ENCODE measurements at regions not wholly inside any gene's neighbourhood (a gene's known extent, or its start where the extent isn't known, plus 50 kb on each side); places are given as distances from the start of the nearest gene placed in this dataset.

DNA sequence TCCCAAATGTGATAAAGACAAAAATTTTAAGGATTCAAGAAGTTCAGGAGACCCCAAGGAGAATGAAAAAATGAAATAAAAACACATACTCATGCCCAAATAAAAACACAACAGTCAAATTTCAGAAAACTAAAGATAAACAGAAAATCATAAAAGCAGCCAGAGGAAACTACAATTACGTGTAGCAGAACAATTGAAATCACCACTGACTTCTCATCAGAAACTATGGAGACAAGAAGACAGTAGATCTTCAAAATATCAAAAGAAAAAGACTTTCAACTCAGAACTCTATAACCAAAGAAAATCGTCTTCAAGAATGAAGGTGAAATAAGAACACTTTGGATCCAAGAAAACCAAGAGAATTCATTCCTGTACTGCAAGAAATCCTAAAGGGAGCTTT lies 54.9 kb downstream of the DIO3 start:
- peaks cover 0 to 35% (median 21%) of the 10 kb centered on the region in 7 donors for H3K27me3 ChIP-seq
- peaks cover 0 to 7% (median 0%) of the 10 kb centered on the region in 11 donors for H3K9me3 ChIP-seq
- WGBS, 2 donors = 77 to 86% methylated on average over 2 of the region's 2 CpGs
- H3K4me3 ChIP-seq = no peak overlapping the region
- no peaks in the 10 kb centered on the region for H3K36me3 ChIP-seq
- intact Hi-C loops (cut with DNase I) = no loop called here
- no peaks in the 10 kb centered on the region for H3K4me1 ChIP-seq
- ATAC-seq = no peak
- TF ChIP-seq, protein P1, sequence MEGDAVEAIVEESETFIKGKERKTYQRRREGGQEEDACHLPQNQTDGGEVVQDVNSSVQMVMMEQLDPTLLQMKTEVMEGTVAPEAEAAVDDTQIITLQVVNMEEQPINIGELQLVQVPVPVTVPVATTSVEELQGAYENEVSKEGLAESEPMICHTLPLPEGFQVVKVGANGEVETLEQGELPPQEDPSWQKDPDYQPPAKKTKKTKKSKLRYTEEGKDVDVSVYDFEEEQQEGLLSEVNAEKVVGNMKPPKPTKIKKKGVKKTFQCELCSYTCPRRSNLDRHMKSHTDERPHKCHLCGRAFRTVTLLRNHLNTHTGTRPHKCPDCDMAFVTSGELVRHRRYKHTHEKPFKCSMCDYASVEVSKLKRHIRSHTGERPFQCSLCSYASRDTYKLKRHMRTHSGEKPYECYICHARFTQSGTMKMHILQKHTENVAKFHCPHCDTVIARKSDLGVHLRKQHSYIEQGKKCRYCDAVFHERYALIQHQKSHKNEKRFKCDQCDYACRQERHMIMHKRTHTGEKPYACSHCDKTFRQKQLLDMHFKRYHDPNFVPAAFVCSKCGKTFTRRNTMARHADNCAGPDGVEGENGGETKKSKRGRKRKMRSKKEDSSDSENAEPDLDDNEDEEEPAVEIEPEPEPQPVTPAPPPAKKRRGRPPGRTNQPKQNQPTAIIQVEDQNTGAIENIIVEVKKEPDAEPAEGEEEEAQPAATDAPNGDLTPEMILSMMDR (IDR thresholded peaks at IDR 0.05) = no peak
- DNase-seq = no peak
- no peak overlapping the region for H3K27ac ChIP-seq

DNA sequence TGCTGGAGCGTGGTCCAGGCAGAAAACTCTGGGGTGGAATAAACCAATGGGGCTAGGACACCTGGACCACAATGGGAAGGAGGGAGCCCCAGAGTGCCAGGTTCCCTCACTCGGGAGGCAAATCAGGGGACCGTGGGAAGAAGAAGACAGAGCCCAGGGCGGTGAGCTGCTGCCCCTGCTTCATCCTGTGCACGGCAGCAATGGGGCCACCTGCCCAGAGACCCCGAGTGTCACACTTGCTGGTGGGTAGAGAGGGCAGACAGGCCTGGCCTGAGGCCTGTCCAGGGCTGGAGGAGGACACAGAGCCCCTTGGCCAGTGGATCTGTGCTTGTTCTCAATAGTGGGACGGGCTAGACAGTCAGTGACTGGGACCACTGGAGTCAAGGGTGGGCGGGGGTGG lies 58.2 kb downstream of the DIO3 start:
- Histone ChIP-seq H3K9me3 (peaks cover 0 to 7% (median 0%) of the 10 kb centered on the region in 11 donors), H3K4me1 (no peaks in the 10 kb centered on the region), H3K36me3 (no peaks in the 10 kb centered on the region), H3K4me3 (no peak overlapping the region), H3K27ac (no peak overlapping the region), H3K27me3 (peaks cover 0 to 11% (median 0%) of the 10 kb centered on the region in 7 donors)
- TF ChIP-seq, protein P1 (IDR thresholded peaks at IDR 0.05) = no peak
- peak in 1 of 8 donors; percentile 50 for ATAC-seq
- 90 to 94% methylated on average over 8 of the region's 8 CpGs for WGBS, 2 donors
- no peak for DNase-seq
- intact Hi-C loops (cut with DNase I) = no loop called here

DNA sequence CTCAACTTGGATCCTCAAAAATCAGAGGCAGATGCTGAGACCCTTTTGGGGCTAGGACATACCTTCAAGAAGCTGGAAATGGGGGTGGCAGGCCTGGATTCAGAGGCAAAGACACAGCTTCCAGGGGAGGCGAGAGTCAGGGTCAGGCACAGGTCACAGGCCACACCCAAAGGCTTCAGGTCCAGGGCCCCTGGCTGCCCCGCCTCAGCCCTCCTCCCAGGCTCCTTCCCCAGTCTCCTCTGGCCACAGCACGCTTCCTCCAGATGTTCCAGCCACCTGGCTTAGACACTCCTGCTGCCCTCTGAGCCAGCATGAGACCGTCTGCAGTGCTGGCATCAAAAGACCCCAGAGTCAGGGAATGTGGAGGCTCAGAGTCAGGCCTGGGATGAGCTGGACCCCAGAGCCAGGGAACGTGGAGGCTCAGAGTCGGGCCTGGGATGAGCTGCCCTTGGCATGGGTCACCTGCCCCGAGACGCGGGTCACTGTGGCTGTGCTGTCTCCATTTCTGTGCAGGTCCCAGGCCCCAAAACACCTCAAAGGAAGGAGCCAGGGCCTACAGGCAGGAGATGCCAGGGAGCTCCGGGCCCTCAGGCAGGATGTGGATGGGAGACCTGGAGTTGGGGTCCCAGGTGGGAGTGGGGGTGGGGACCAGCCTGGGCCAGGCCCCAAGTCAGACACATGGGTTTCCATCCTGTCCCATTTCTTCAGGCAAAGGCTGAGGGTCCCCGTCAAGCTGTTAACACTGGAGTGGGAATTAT lies 58.9 kb downstream of the DIO3 start:
- H3K27me3 ChIP-seq = peaks cover 0 to 11% (median 0%) of the 10 kb centered on the region in 7 donors
- intact Hi-C loops (cut with DNase I) = loop anchor here in 5 of 10 donors (10.0 kb wide), 4 partner anchors 765 to 1235 kb away; no protein-coding TSS in a partner anchor
- no peak for ATAC-seq
- no peak for DNase-seq
- H3K4me1 ChIP-seq = no peaks in the 10 kb centered on the region
- WGBS, 2 donors = 86 to 90% methylated on average over 11 of the region's 11 CpGs
- TF ChIP-seq, protein P1 (IDR thresholded peaks at IDR 0.05) = no peak
- no peak overlapping the region for H3K27ac ChIP-seq
- H3K9me3 ChIP-seq = peaks cover 0 to 7% (median 0%) of the 10 kb centered on the region in 11 donors
- H3K4me3 ChIP-seq = no peak overlapping the region
- H3K36me3 ChIP-seq = no peaks in the 10 kb centered on the region

DNA sequence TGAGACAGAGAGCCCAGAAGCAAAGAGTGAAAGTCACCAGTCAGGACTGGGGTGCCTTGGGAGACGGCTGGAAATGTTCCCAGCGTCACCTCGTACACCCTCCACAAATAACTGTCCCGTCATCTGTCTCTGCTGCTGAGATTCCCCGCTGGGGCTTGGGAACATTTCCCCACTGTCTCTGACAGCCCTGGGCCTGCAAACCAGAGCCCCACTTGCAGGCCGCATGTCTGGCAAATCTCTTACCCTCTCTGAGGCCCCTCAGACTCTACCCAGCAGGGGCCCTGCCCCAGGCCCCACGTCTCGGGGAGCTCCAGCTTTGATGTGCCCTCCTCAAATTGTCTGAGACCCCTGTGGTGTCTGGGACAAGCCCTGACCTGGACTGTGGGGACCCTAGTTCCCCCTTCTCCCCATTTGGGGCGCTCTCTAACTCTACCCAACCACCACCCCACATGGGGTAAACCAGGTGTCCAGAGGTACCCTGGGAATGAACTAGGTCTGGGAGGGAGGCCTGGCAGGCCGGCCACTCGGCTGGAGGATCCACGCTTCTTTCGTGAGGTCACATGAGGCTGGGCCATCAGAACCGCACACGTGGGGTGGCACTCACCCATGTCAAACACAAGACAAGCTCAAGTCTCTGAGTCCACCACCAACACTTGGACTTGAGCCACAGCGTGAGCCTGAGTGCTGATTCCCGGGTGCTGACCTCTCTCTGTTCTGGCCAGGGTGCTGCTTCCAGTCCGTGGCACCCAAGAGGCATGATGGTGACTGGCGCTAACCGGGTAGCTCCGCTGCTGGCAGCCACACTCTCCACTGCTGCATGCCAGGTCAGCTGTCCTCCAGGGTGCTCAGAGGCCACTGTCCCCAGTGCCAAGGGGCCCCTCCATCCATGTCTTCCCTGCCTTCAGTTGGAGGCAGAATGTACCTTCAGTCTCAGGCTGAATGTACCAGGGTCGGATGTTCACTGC lies 59.8 kb downstream of the DIO3 start:
- no peak overlapping the region for H3K4me3 ChIP-seq
- no peaks in the 10 kb centered on the region for H3K36me3 ChIP-seq
- ATAC-seq = peak in 2 of 8 donors; percentile 10 to 35
- peaks cover 0 to 11% (median 0%) of the 10 kb centered on the region in 7 donors for H3K27me3 ChIP-seq
- no peak overlapping the region for H3K27ac ChIP-seq
- H3K4me1 ChIP-seq = no peaks in the 10 kb centered on the region
- 87% methylated on average over 22 of the region's 22 CpGs for WGBS, 2 donors
- no peak for DNase-seq
- TF ChIP-seq, protein P1 (IDR thresholded peaks at IDR 0.05) = no peak
- intact Hi-C loops (cut with DNase I) = loop anchor here in 5 of 10 donors (10.0 kb wide), 4 partner anchors 766 to 1236 kb away; no protein-coding TSS in a partner anchor
- peaks cover 0 to 7% (median 0%) of the 10 kb centered on the region in 11 donors for H3K9me3 ChIP-seq
